ENCODE measurements at regions not wholly inside any gene's neighbourhood (a gene's known extent, or its start where the extent isn't known, plus 50 kb on each side); places are given as distances from the start of the nearest gene placed in this dataset.
"Not testable (repeated sequence)": the region's sequence is repeated elsewhere in the genome, so short reads cannot be mapped to it uniquely, and the experiment has no call there.

GRCh38 chr12:33041562-33041961 lies 145.0 kb upstream of the PKP2 start:
- Histone ChIP-seq H3K27me3 (no peaks in the 10 kb centered on the region), H3K27ac (no peak overlapping the region)
- 90 to 95% methylated on average over 3 of the region's 3 CpGs for WGBS, 2 donors

GRCh38 chr12:33033999-33034398 lies 137.4 kb upstream of the PKP2 start:
- peaks cover 0 to 18% (median 0%) of the 10 kb centered on the region in 4 donors for H3K9me3 ChIP-seq
- H3K27ac ChIP-seq; DNase-seq (ENCODE audit: low spot score in 2 of 2); H3K4me1 ChIP-seq; H3K4me3 ChIP-seq; H3K36me3 ChIP-seq; H3K27me3 ChIP-seq: not testable (repeated sequence)
- 97 to 99% methylated on average over 10 to 13 of the region's 19 CpGs for WGBS, 2 donors

More at GRCh38 chr12:33041562-33041961, 145.0 kb upstream of the PKP2 start:
- Histone ChIP-seq H3K36me3 (no peaks in the 10 kb centered on the region), H3K4me3 (no peak overlapping the region), H3K4me1 (no peaks in the 10 kb centered on the region), H3K9me3 (peaks cover 0 to 4% (median 0%) of the 10 kb centered on the region in 4 donors)
- no peak for TF ChIP-seq CTCF (IDR thresholded peaks at IDR 0.05)
- TF ChIP-seq EP300 (IDR thresholded peaks at IDR 0.05), result no peak
- TF ChIP-seq POLR2A (IDR thresholded peaks at IDR 0.05), result no peak
- no peak for DNase-seq (ENCODE audit: low spot score in 2 of 2)

- H3K36me3 ChIP-seq, result no peaks in the 10 kb centered on the region
- TF ChIP-seq CTCF (IDR thresholded peaks at IDR 0.05) (no peak), POLR2A (IDR thresholded peaks at IDR 0.05) (no peak), EP300 (IDR thresholded peaks at IDR 0.05) (no peak)
- no peaks in the 10 kb centered on the region for H3K9me3 ChIP-seq
- no peaks in the 10 kb centered on the region for H3K27me3 ChIP-seq
- H3K4me3 ChIP-seq, result no peak overlapping the region
- no peak for DNase-seq (ENCODE audit: low spot score in 2 of 2)
- no peak overlapping the region for H3K27ac ChIP-seq
- no peaks in the 10 kb centered on the region for H3K4me1 ChIP-seq
Observed at GRCh38 chr12:33026791-33027190, 130.2 kb upstream of the PKP2 start.

- not testable (repeated sequence) for H3K27ac ChIP-seq; H3K4me3 ChIP-seq; DNase-seq (ENCODE audit: low spot score in 2 of 2); H3K4me1 ChIP-seq; H3K36me3 ChIP-seq; H3K9me3 ChIP-seq; H3K27me3 ChIP-seq
- 86 to 100% methylated on average over 3 to 4 of the region's 20 CpGs for WGBS, 2 donors
Observed at GRCh38 chr12:33022724-33023123, 126.1 kb upstream of the PKP2 start.

- H3K36me3 ChIP-seq; H3K27ac ChIP-seq; H3K27me3 ChIP-seq; H3K4me1 ChIP-seq; DNase-seq (ENCODE audit: low spot score in 2 of 2); H3K4me3 ChIP-seq: not testable (repeated sequence)
- 53 to 77% methylated on average over 2 of the region's 2 CpGs for WGBS, 2 donors
- H3K9me3 ChIP-seq, result peaks cover 0 to 25% (median 0%) of the 10 kb centered on the region in 4 donors
Observed at GRCh38 chr12:33017029-33017428, 120.5 kb upstream of the PKP2 start.

GRCh38 chr12:33012226-33012625 lies 115.6 kb upstream of the PKP2 start:
- Histone ChIP-seq H3K27me3 (no peaks in the 10 kb centered on the region), H3K9me3 (peaks cover 0 to 17% (median 0%) of the 10 kb centered on the region in 4 donors), H3K27ac (no peak overlapping the region), H3K36me3 (no peaks in the 10 kb centered on the region), H3K4me1 (no peaks in the 10 kb centered on the region), H3K4me3 (no peak overlapping the region)
- no peak for TF ChIP-seq EP300 (IDR thresholded peaks at IDR 0.05)
- no peak for TF ChIP-seq POLR2A (IDR thresholded peaks at IDR 0.05)
- TF ChIP-seq CTCF (IDR thresholded peaks at IDR 0.05), result no peak
- WGBS, 2 donors, result 33 to 35% methylated on average over 3 of the region's 3 CpGs
- DNase-seq (ENCODE audit: low spot score in 2 of 2), result no peak

GRCh38 chr12:33006106-33006505 lies 109.5 kb upstream of the PKP2 start:
- Histone ChIP-seq H3K4me1 (no peaks in the 10 kb centered on the region), H3K9me3 (peaks cover 0 to 14% (median 0%) of the 10 kb centered on the region in 4 donors), H3K27ac (no peak overlapping the region), H3K36me3 (no peaks in the 10 kb centered on the region), H3K4me3 (no peak overlapping the region), H3K27me3 (no peaks in the 10 kb centered on the region)
- no peak for TF ChIP-seq POLR2A (IDR thresholded peaks at IDR 0.05)
- no peak for TF ChIP-seq EP300 (IDR thresholded peaks at IDR 0.05)
- no peak for TF ChIP-seq CTCF (IDR thresholded peaks at IDR 0.05)
- 27 to 86% methylated on average over 1 of the region's 1 CpG for WGBS, 2 donors
- DNase-seq (ENCODE audit: low spot score in 2 of 2), result no peak

All from tibial nerve (tissue), 4 donors.